ENCODE measurements at regions not wholly inside any gene's neighbourhood (a gene's known extent, or its start where the extent isn't known, plus 50 kb on each side); places are given as distances from the start of the nearest gene placed in this dataset.

- Histone ChIP-seq H3K4me1 (ENCODE audit: insufficient read depth, low read length) (peaks cover 71% of the 10 kb centered on the region), H3K27ac (ENCODE audit: extremely low read length, insufficient read depth, low read length) (no peak overlapping the region), H3K4me2 (ENCODE audit: low read depth, low read length) (no peak overlapping the region), H3K36me3 (replicated peaks in 1 of 2; ENCODE audit: control insufficient read depth in 1 of 2, insufficient read depth in 2 of 2, low read length in 2 of 2) (no peaks in the 10 kb centered on the region), H2AFZ (ENCODE audit: low read length) (no peak overlapping the region), H3K9ac (ENCODE audit: insufficient read depth, low read depth, low read length) (no peak overlapping the region), H4K20me1 (ENCODE audit: insufficient read depth, low read length) (no peaks in the 10 kb centered on the region), H3K9me3 (ENCODE audit: low read length) (no peaks in the 10 kb centered on the region), H3K4me3 (replicated peaks in 1 of 3; ENCODE audit: insufficient read depth in 1 of 3, low read depth in 2 of 3, low read length in 3 of 3) (no peak overlapping the region), H3K27me3 (ENCODE audit: control insufficient read depth in 1 of 2, insufficient read depth in 2 of 2, low read length in 2 of 2) (no peaks in the 10 kb centered on the region), H3K79me2 (ENCODE audit: insufficient read depth, low read length) (no peaks in the 10 kb centered on the region)
- in situ Hi-C loops (cut with HindIII; ENCODE audit: extremely low pct_ligation_motif_present, low pct_unique_long_range_greater_than_20kb): no loop called here
- ChIA-PET POLR2A (no interaction called here), CTCF (ENCODE audit: low intra/inter-chr PET ratio, low total read pairs) (no interaction called here)
- intact Hi-C loops (cut with micrococcal nuclease; ENCODE audit: unreplicated experiment): no loop called here
- BruUV-seq (replicated peaks): no TSS peak
- FAIRE-seq (no peak), DNase-seq (ENCODE audit: low spot score) (no peak), ATAC-seq (no peak)
- WGBS (ENCODE audit: low lambda C conversion rate): 93% methylated on average over 3 of the region's 3 CpGs
- TF ChIP-seq, protein P1, sequence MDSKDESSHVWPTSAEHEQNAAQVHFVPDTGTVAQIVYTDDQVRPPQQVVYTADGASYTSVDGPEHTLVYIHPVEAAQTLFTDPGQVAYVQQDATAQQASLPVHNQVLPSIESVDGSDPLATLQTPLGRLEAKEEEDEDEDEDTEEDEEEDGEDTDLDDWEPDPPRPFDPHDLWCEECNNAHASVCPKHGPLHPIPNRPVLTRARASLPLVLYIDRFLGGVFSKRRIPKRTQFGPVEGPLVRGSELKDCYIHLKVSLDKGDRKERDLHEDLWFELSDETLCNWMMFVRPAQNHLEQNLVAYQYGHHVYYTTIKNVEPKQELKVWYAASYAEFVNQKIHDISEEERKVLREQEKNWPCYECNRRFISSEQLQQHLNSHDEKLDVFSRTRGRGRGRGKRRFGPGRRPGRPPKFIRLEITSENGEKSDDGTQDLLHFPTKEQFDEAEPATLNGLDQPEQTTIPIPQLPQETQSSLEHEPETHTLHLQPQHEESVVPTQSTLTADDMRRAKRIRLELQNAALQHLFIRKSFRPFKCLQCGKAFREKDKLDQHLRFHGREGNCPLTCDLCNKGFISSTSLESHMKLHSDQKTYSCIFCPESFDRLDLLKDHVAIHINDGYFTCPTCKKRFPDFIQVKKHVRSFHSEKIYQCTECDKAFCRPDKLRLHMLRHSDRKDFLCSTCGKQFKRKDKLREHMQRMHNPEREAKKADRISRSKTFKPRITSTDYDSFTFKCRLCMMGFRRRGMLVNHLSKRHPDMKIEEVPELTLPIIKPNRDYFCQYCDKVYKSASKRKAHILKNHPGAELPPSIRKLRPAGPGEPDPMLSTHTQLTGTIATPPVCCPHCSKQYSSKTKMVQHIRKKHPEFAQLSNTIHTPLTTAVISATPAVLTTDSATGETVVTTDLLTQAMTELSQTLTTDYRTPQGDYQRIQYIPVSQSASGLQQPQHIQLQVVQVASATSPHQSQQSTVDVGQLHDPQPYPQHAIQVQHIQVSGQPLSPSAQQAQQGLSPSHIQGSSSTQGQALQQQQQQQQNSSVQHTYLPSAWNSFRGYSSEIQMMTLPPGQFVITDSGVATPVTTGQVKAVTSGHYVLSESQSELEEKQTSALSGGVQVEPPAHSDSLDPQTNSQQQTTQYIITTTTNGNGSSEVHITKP (CRISPR knock-in tag; IDR thresholded peaks at IDR 0.05; ENCODE audit: low read depth): no peak
- TF ChIP-seq, protein P2, sequence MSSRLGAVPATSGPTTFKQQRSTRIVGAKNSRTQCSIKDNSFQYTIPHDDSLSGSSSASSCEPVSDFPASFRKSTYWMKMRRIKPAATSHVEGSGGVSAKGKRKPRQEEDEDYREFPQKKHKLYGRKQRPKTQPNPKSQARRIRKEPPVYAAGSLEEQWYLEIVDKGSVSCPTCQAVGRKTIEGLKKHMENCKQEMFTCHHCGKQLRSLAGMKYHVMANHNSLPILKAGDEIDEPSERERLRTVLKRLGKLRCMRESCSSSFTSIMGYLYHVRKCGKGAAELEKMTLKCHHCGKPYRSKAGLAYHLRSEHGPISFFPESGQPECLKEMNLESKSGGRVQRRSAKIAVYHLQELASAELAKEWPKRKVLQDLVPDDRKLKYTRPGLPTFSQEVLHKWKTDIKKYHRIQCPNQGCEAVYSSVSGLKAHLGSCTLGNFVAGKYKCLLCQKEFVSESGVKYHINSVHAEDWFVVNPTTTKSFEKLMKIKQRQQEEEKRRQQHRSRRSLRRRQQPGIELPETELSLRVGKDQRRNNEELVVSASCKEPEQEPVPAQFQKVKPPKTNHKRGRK (CRISPR knock-in tag; IDR thresholded peaks at IDR 0.05): no peak
- TF ChIP-seq ARNT2 (CRISPR knock-in tag; IDR thresholded peaks at IDR 0.05; ENCODE audit: low read depth) (no peak), ZBTB37 (CRISPR knock-in tag; IDR thresholded peaks at IDR 0.05) (no peak), IKZF1 (IDR thresholded peaks at IDR 0.05) (no peak), ZFYVE20 (CRISPR knock-in tag; IDR thresholded peaks at IDR 0.05; ENCODE audit: borderline replicate concordance, low read depth) (no peak), GATA4 (IDR thresholded peaks at IDR 0.05; ENCODE audit: borderline replicate concordance, low read depth) (no peak), CBX2 (IDR thresholded peaks at IDR 0.05; ENCODE audit: low read depth, low read length) (no peak), CBX2 (CRISPR knock-in tag; IDR thresholded peaks at IDR 0.05; ENCODE audit: low read depth) (no peak), FOXO1 (CRISPR knock-in tag; IDR thresholded peaks at IDR 0.05) (no peak)
Observed at GRCh38 chr1:99557546-99558202, 88.2 kb upstream of the PALMD start.
